OCI-LY7 (cell line): ENCODE measurements at regions not wholly inside any gene's neighbourhood (a gene's known extent, or its start where the extent isn't known, plus 50 kb on each side); places are given as distances from the start of the nearest gene placed in this dataset.

ENCODE experiments used
- BruUV-seq: library from RNA; stranded (reverse); fragments of 400-500 nt; replicated peaks from 2 replicates; lab custom pipeline; 2021; lab: Mats Ljungman, UMichigan
- CTCF ChIA-PET: fragments of 300-600 bp; sonication (Branson Sonifier 250); formaldehyde crosslinking; loops from one replicate; lab custom pipeline; 2022; ENCODE audit warnings: antibody characterized with exemption; ENCODE audit not compliant: unreplicated experiment; lab: Charles Lee
- POLR2A ChIA-PET: fragments of 300-600 bp; sonication (Branson Sonifier 250); formaldehyde crosslinking; loops from one replicate; lab custom pipeline; 2022; ENCODE audit warnings: antibody characterized with exemption; lab: Charles Lee
- DNase-seq: peaks from one replicate; pipeline ENCODE4 v3.0.0-alpha.2; 2015; ENCODE audit warnings: low spot score
- H2AFZ ChIP-seq: fragments of 200-600 bp; sonication (generic), shearing (Covaris generic); 2 replicates; pipeline ENCODE4 v1.6.1; 2014; ENCODE audit warnings: mild to moderate bottlenecking, antibody characterized with exemption, low read length, moderate library complexity
- H3K27ac ChIP-seq: fragments of 200-600 bp; sonication (generic); 2 replicates; pipeline ENCODE4 v1.5.1; 2014; ENCODE audit warnings: mixed run types, low read depth, mild to moderate bottlenecking, moderate library complexity, low read length, inconsistent platforms; ENCODE audit not compliant: poor library complexity, severe bottlenecking
- H3K36me3 ChIP-seq: fragments of 200-600 bp; sonication (generic); 2 replicates; pipeline ENCODE4 v1.6.1; 2014; ENCODE audit warnings: mild to moderate bottlenecking, antibody characterized with exemption, low read length, moderate library complexity, mixed read lengths; ENCODE audit not compliant: insufficient read depth
- H3K4me1 ChIP-seq: fragments of 200-600 bp; sonication (generic); 2 replicates; pipeline ENCODE4 v1.5.1; 2014; ENCODE audit warnings: mild to moderate bottlenecking, low read length; ENCODE audit not compliant: insufficient read depth, poor library complexity, severe bottlenecking
- H3K4me2 ChIP-seq: fragments of 200-600 bp; sonication (generic); 2 replicates; pipeline ENCODE4 v1.6.1; 2014; ENCODE audit warnings: mild to moderate bottlenecking, low read length
- H3K4me3 ChIP-seq: fragments of 200-600 bp; sonication (generic); 2 replicates; pipeline ENCODE4 v1.5.1; 2014; ENCODE audit warnings: mild to moderate bottlenecking, low read depth, low read length; ENCODE audit not compliant: poor library complexity, severe bottlenecking
- H3K79me2 ChIP-seq: fragments of 200-600 bp; sonication (generic); 2 replicates; pipeline ENCODE4 v1.6.1; 2016; ENCODE audit warnings: low read depth, mild to moderate bottlenecking, low read length, moderate library complexity, mixed read lengths; ENCODE audit not compliant: insufficient read depth
- H3K9me2 ChIP-seq: fragments of 200-600 bp; sonication (generic); 2 replicates; pipeline ENCODE4 v1.6.1; 2016; ENCODE audit warnings: mild to moderate bottlenecking, low read length, mixed read lengths; ENCODE audit not compliant: insufficient read depth
- H3K9me3 ChIP-seq: fragments of 200-600 bp; sonication (generic); 2 replicates; pipeline ENCODE4 v1.6.1; 2014; ENCODE audit warnings: mild to moderate bottlenecking, mixed run types, low read length, mixed read lengths
- H4K20me1 ChIP-seq: fragments of 200-600 bp; sonication (generic); 2 replicates; pipeline ENCODE4 v1.6.1; 2014; ENCODE audit warnings: mild to moderate bottlenecking, antibody characterized with exemption, low read length, moderate library complexity, mixed read lengths; ENCODE audit not compliant: insufficient read depth
- EZH2phosphoT487 ChIP-seq: fragments of 200-600 bp; sonication (generic); IDR thresholded peaks from 2 replicates; pipeline ENCODE4 v1.6.1; 2018; ENCODE audit warnings: low read depth, borderline replicate concordance, mild to moderate bottlenecking, mixed run types, antibody characterized with exemption, low read length, moderate library complexity, mixed read lengths
- intact Hi-C: fragments of 100-400 bp; cut with micrococcal nuclease; formaldehyde crosslinking; loops from one replicate; pipeline ENCODE4 v1.10.0; 2022; ENCODE audit not compliant: unreplicated experiment
- TF ChIP-seq, protein P1 (sequence below): fragments of 200-600 bp; sonication (generic); conservative IDR thresholded peaks from 2 replicates; pipeline ENCODE4 v1.5.1; 2014; ENCODE audit warnings: mild to moderate bottlenecking, antibody characterized with exemption, low read length, moderate library complexity, mixed read lengths

DNA sequence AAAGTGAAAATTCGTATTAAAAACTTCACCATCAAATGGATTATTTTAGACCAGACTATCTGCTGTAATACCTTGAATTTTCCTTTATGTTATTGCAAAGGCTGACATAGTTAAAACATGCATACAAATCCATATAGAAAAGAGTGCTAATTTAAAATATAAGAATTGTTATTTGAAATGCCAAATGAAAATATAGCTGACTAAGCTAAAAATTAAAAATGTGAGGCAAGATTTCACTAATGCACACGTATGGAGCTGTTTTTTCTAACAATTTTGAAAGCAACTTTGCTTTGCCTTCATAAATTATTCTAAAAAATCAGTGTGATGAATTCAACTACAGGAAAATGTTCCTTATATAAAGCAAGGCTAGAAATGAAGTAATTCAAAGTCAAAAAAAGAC lies 62.5 kb downstream of the MPP7 start:
- H3K4me2 ChIP-seq: no peak overlapping the region
- intact Hi-C loops: loop anchor here (2.0 to 5.0 kb wide), 2 partner anchors 62 to 498 kb away; no protein-coding TSS in a partner anchor
- H2AFZ ChIP-seq: no peak overlapping the region
- DNase-seq: no peak
- ChIA-PET CTCF (no interaction called here), POLR2A (interaction anchor here (0.6 kb wide), 1 partner anchor 96 kb away, joined by 4 read pairs; no protein-coding TSS in a partner anchor)
- TF ChIP-seq EZH2phosphoT487: no peak
- TF ChIP-seq, protein P1, sequence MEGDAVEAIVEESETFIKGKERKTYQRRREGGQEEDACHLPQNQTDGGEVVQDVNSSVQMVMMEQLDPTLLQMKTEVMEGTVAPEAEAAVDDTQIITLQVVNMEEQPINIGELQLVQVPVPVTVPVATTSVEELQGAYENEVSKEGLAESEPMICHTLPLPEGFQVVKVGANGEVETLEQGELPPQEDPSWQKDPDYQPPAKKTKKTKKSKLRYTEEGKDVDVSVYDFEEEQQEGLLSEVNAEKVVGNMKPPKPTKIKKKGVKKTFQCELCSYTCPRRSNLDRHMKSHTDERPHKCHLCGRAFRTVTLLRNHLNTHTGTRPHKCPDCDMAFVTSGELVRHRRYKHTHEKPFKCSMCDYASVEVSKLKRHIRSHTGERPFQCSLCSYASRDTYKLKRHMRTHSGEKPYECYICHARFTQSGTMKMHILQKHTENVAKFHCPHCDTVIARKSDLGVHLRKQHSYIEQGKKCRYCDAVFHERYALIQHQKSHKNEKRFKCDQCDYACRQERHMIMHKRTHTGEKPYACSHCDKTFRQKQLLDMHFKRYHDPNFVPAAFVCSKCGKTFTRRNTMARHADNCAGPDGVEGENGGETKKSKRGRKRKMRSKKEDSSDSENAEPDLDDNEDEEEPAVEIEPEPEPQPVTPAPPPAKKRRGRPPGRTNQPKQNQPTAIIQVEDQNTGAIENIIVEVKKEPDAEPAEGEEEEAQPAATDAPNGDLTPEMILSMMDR: no peak
- H3K4me1 ChIP-seq: peaks cover 12% of the 10 kb centered on the region
- H3K9me3 ChIP-seq: peaks cover 5% of the 10 kb centered on the region; the same call in 1 of the 2 replicates
- H3K9me2 ChIP-seq: no peaks in the 10 kb centered on the region
- BruUV-seq: no TSS peak
- H3K4me3 ChIP-seq: no peak overlapping the region
- H4K20me1 ChIP-seq: no peaks in the 10 kb centered on the region
- no peak overlapping the region for H3K27ac ChIP-seq
- H3K36me3 ChIP-seq: no peaks in the 10 kb centered on the region; the same call in 1 of the 2 replicates
- no peaks in the 10 kb centered on the region for H3K79me2 ChIP-seq

DNA sequence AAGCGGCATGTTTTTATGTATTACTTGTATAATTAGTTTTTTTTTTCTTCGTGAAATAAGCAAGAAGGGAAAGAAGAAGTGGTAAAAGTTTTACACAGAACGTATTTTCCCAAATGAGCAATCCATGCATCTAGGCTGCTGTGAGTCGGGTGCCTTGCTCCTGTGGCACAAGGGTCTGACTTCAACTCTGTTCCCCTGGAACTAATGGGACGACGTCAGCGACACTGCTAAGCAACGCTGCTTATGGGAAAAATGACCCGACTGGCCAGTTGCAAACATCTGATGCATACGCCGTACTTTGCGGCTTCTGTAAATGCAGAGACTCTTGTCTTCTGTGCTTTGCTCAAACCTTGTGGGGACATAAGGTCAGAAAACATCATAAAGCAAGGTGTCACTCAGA lies 66.3 kb downstream of the MPP7 start:
- Histone ChIP-seq H2AFZ (no peak overlapping the region), H4K20me1 (no peaks in the 10 kb centered on the region), H3K9me3 (no peaks in the 10 kb centered on the region), H3K4me1 (no peaks in the 10 kb centered on the region), H3K4me2 (no peak overlapping the region), H3K79me2 (no peaks in the 10 kb centered on the region), H3K36me3 (no peaks in the 10 kb centered on the region), H3K9me2 (no peaks in the 10 kb centered on the region), H3K27ac (no peak overlapping the region), H3K4me3 (no peak overlapping the region)
- DNase-seq: no peak
- BruUV-seq: no TSS peak
- no peak for TF ChIP-seq EZH2phosphoT487
- TF ChIP-seq, protein P1: no peak
- CTCF ChIA-PET: no interaction called here
- POLR2A ChIA-PET: interaction anchor here (0.6 kb wide), 1 partner anchor 1237 kb away, joined by 4 read pairs; no protein-coding TSS in a partner anchor
- intact Hi-C loops: no loop called here

DNA sequence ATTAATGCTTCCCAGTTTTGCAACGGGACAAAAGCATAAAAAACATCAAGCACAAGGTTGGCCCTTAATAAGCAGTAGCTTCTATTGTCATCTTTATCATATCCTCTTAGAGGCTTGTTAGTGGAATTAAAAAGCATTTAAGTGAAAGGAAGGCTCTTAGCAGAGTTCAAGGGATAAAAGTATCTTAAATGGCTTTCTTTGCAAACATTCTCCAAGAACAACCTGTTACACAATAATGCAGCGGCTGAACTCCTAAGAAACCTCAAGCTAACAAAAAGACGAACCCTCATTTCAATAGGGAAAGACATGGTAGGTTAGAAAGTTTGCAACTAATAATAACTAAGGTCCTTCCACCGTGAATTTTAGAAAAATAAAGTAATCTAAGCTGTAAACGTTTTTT lies 82.1 kb downstream of the MPP7 start:
- Histone ChIP-seq H4K20me1 (no peaks in the 10 kb centered on the region), H3K4me2 (no peak overlapping the region), H3K9me3 (no peaks in the 10 kb centered on the region), H2AFZ (no peak overlapping the region), H3K79me2 (no peaks in the 10 kb centered on the region), H3K36me3 (no peaks in the 10 kb centered on the region), H3K9me2 (no peaks in the 10 kb centered on the region), H3K4me1 (no peaks in the 10 kb centered on the region), H3K4me3 (no peak overlapping the region), H3K27ac (no peak overlapping the region)
- no peak for DNase-seq
- intact Hi-C loops: no loop called here
- ChIA-PET CTCF (no interaction called here), POLR2A (interaction anchor here (0.5 to 1.5 kb wide), 8 partner anchors 11 to 237 kb away, joined by 3 to 9 read pairs (median 3); no protein-coding TSS in a partner anchor)
- TF ChIP-seq EZH2phosphoT487: no peak
- TF ChIP-seq, protein P1: no peak
- BruUV-seq: no TSS peak
